Right cardiac atrium (tissue), 5 donors: ENCODE measurements at regions not wholly inside any gene's neighbourhood (a gene's known extent, or its start where the extent isn't known, plus 50 kb on each side); places are given as distances from the start of the nearest gene placed in this dataset.
A peak's percentile ranks its signal among the peaks of the same experiment; 100 is the strongest.
"Not testable (repeated sequence)": the region's sequence is repeated elsewhere in the genome, so short reads cannot be mapped to it uniquely, and the experiment has no call there.

ENCODE experiments used
- ATAC-seq, 2 donors: fragments of 200-7000 bp; cut with Tn5 transposase; one replicate each; pipeline versions ENCODE4 v1.8.0 to v1.9.1; 2020; ENCODE audit warnings: moderate library complexity in 2 of 2, mild to moderate bottlenecking in 1 of 2
- DNase-seq, 3 donors: peaks; one replicate each; pipeline ENCODE4 v3.0.0-alpha.2; 2020
- H3K27ac ChIP-seq: one replicate; pipeline ENCODE4 v1.5.1; 2013; ENCODE audit warnings: mild to moderate bottlenecking, low read length, control low read depth, moderate library complexity
- H3K27me3 ChIP-seq: one replicate; pipeline ENCODE4 v1.6.1; 2013; ENCODE audit not compliant: control insufficient read depth, insufficient read depth
- H3K4me1 ChIP-seq: one replicate; pipeline ENCODE4 v1.6.1; 2013; ENCODE audit warnings: low read length; ENCODE audit not compliant: control insufficient read depth, insufficient read depth
- H3K4me3 ChIP-seq: one replicate; pipeline ENCODE4 v1.5.1; 2013; ENCODE audit warnings: low read length, control low read depth
- H3K9me3 ChIP-seq: one replicate; pipeline ENCODE4 v1.6.1; 2013; ENCODE audit warnings: low read length; ENCODE audit not compliant: control insufficient read depth
- WGBS: extraction: QIAGEN DNeasy Blood & Tissue Kit; methylation state at CpG from one replicate; pipeline ENCODE4 v1.1.7; 2013; 5-methylcytosine and 5-hydroxymethylcytosine counted together
- intact Hi-C, 4 donors: fragments of 100-400 bp; cut with DNase I; formaldehyde crosslinking; loops; one replicate each; pipeline versions ENCODE4 v1.11.0 to v1.14.0; 2022 to 2023
- donor health status: healthy with polysubstance abuse.
- donor health status: DM: no; HTN: yes; CAD: no.
- donor health status: DM: no; HTN: no; CAD: no.
- donor health status: DM: no; HTN: yes; CAD: no; lungs with severe emphysema.
- donor health status: DM: yes; HTN: yes; CAD: no.

- no peak overlapping the region for H3K4me3 ChIP-seq
- ATAC-seq (no peak), DNase-seq (no peak)
- H3K27me3 ChIP-seq = no peaks in the 10 kb centered on the region
- 65% methylated on average over 5 of the region's 5 CpGs for WGBS
- intact Hi-C loops = no loop called here
- no peak overlapping the region for H3K27ac ChIP-seq
- H3K9me3 ChIP-seq = no peaks in the 10 kb centered on the region
- no peaks in the 10 kb centered on the region for H3K4me1 ChIP-seq
Measured at GRCh38 chr2:90079374-90079773, 1387.9 kb downstream of the RPIA start.

GRCh38 chr2:90087792-90088191 lies 1396.3 kb downstream of the RPIA start:
- H3K27ac ChIP-seq, H3K27me3 ChIP-seq, H3K9me3 ChIP-seq, DNase-seq, intact Hi-C loops, ATAC-seq, H3K4me3 ChIP-seq, H3K4me1 ChIP-seq: not testable (repeated sequence)
- WGBS = 13% methylated on average over 2 of the region's 2 CpGs

- DNase-seq, ATAC-seq, H3K27ac ChIP-seq, H3K4me1 ChIP-seq, H3K27me3 ChIP-seq, H3K9me3 ChIP-seq, H3K4me3 ChIP-seq, intact Hi-C loops: not testable (repeated sequence)
- WGBS = 39% methylated on average over 3 of the region's 4 CpGs
Measured at GRCh38 chr2:90093571-90094270, 1402.2 kb downstream of the RPIA start.

GRCh38 chr2:90097617-90098016 lies 1406.1 kb downstream of the RPIA start:
- H3K27ac ChIP-seq, H3K27me3 ChIP-seq, DNase-seq, H3K4me3 ChIP-seq, intact Hi-C loops, ATAC-seq, H3K9me3 ChIP-seq, H3K4me1 ChIP-seq: not testable (repeated sequence)
- 47% methylated on average over 4 of the region's 4 CpGs for WGBS

- intact Hi-C loops, H3K27ac ChIP-seq, H3K4me3 ChIP-seq, DNase-seq, H3K4me1 ChIP-seq, ATAC-seq, H3K9me3 ChIP-seq, H3K27me3 ChIP-seq: not testable (repeated sequence)
- 14% methylated on average over 4 of the region's 4 CpGs for WGBS
Measured at GRCh38 chr2:90105142-90105541, 1413.7 kb downstream of the RPIA start.

- H3K4me1 ChIP-seq, ATAC-seq, H3K27me3 ChIP-seq, H3K9me3 ChIP-seq, H3K4me3 ChIP-seq, DNase-seq, H3K27ac ChIP-seq, intact Hi-C loops: not testable (repeated sequence)
- WGBS = 41% methylated on average over 4 of the region's 4 CpGs
Measured at GRCh38 chr2:90123409-90123808, 1431.9 kb downstream of the RPIA start.

GRCh38 chr2:90139046-90139445 lies 1447.6 kb downstream of the RPIA start:
- H3K9me3 ChIP-seq, ATAC-seq, intact Hi-C loops, H3K27ac ChIP-seq, DNase-seq, H3K4me1 ChIP-seq, H3K4me3 ChIP-seq, H3K27me3 ChIP-seq: not testable (repeated sequence)
- 78% methylated on average over 1 of the region's 1 CpG for WGBS

GRCh38 chr2:90141558-90141957 lies 1450.1 kb downstream of the RPIA start:
- DNase-seq, H3K27ac ChIP-seq, H3K27me3 ChIP-seq, H3K4me3 ChIP-seq, H3K9me3 ChIP-seq, H3K4me1 ChIP-seq, ATAC-seq, intact Hi-C loops: not testable (repeated sequence)
- 54% methylated on average over 5 of the region's 5 CpGs for WGBS

GRCh38 chr2:90151805-90152204 lies 1460.3 kb downstream of the RPIA start:
- H3K9me3 ChIP-seq, H3K4me1 ChIP-seq, H3K27me3 ChIP-seq, DNase-seq, H3K27ac ChIP-seq, intact Hi-C loops, ATAC-seq, H3K4me3 ChIP-seq: not testable (repeated sequence)

GRCh38 chr2:90170978-90171377 lies 1479.5 kb downstream of the RPIA start:
- H3K27ac ChIP-seq, DNase-seq, intact Hi-C loops, H3K4me3 ChIP-seq, H3K9me3 ChIP-seq, H3K4me1 ChIP-seq, H3K27me3 ChIP-seq: not testable (repeated sequence)
- ATAC-seq = peak; percentile 54 to 67
- WGBS = 61% methylated on average over 1 of the region's 1 CpG

- H3K4me3 ChIP-seq, H3K4me1 ChIP-seq, H3K27me3 ChIP-seq, ATAC-seq, H3K27ac ChIP-seq, intact Hi-C loops, H3K9me3 ChIP-seq: not testable (repeated sequence)
- WGBS = 52% methylated on average over 2 of the region's 2 CpGs
- peak; percentile 53 to 86 (median 84) for DNase-seq
Measured at GRCh38 chr2:90173081-90173480, 1481.6 kb downstream of the RPIA start.

GRCh38 chr2:90179591-90179990 lies 1488.1 kb downstream of the RPIA start:
- ATAC-seq, H3K27me3 ChIP-seq, intact Hi-C loops, H3K4me3 ChIP-seq, H3K4me1 ChIP-seq, DNase-seq, H3K9me3 ChIP-seq, H3K27ac ChIP-seq: not testable (repeated sequence)
- 43% methylated on average over 2 of the region's 3 CpGs for WGBS
